Keratinocyte (primary cell): ENCODE measurements at regions not wholly inside any gene's neighbourhood (a gene's known extent, or its start where the extent isn't known, plus 50 kb on each side); places are given as distances from the start of the nearest gene placed in this dataset.

Source experiments
- DNase-seq: peaks from one replicate; pipeline ENCODE4 v3.0.0-alpha.2; 2011; ENCODE audit warnings: low read depth, missing footprints, low spot score
- FAIRE-seq: peaks from 2 replicates; lab custom pipeline; 2011; peaks lifted over from hg19 to GRCh38; lab: Jason Lieb, UNC
- H2AFZ ChIP-seq: 2 replicates; pipeline ENCODE4 v1.6.0; 2012; ENCODE audit warnings: low read length, control low read depth, inconsistent platforms; ENCODE audit not compliant: control insufficient read depth
- H3K27ac ChIP-seq: 2 replicates; pipeline ENCODE4 v1.5.1; 2011; ENCODE audit warnings: low read length; ENCODE audit not compliant: control insufficient read depth, insufficient read depth
- H3K27me3 ChIP-seq: 3 replicates; pipeline ENCODE4 v1.6.0; 2011; ENCODE audit warnings: low read length; ENCODE audit not compliant: control insufficient read depth, insufficient read depth; ENCODE audit errors: extremely low read depth
- H3K36me3 ChIP-seq, 2 experiments: 2 replicates in 1 of 2; 3 replicates in 1 of 2; pipeline ENCODE4 v1.5.1; 2011; ENCODE audit warnings: low read length in 2 of 2, mild to moderate bottlenecking in 1 of 2; ENCODE audit not compliant: control insufficient read depth in 2 of 2, insufficient read depth in 2 of 2; ENCODE audit errors: extremely low read depth in 1 of 2
- H3K4me1 ChIP-seq: 3 replicates; pipeline ENCODE4 v1.5.1; 2011; ENCODE audit warnings: low read length; ENCODE audit not compliant: control insufficient read depth, insufficient read depth; ENCODE audit errors: extremely low read depth
- H3K4me2 ChIP-seq: 3 replicates; pipeline ENCODE4 v1.6.0; 2011; ENCODE audit warnings: low read depth, low read length; ENCODE audit not compliant: control insufficient read depth, insufficient read depth; ENCODE audit errors: extremely low read depth
- H3K4me3 ChIP-seq, 3 experiments: fragments of 200-600 bp in 1 of 3; sonication (generic) in 1 of 3; 2 replicates in 2 of 3; 3 replicates in 1 of 3; pipeline ENCODE4 v1.5.1; 2011 to 2016; ENCODE audit warnings: low read length in 3 of 3, mild to moderate bottlenecking in 3 of 3, control low read depth in 2 of 3, inconsistent platforms in 1 of 3, low read depth in 1 of 3, mixed read lengths in 1 of 3, mixed run types in 1 of 3, moderate library complexity in 1 of 3; ENCODE audit not compliant: control insufficient read depth in 2 of 3, insufficient read depth in 2 of 3; ENCODE audit errors: extremely low read depth in 1 of 3
- H3K79me2 ChIP-seq: 2 replicates; pipeline ENCODE4 v1.6.0; 2012; ENCODE audit warnings: low read length; ENCODE audit not compliant: control insufficient read depth, insufficient read depth
- H3K9ac ChIP-seq: 3 replicates; pipeline ENCODE4 v1.6.0; 2011; ENCODE audit warnings: low read length; ENCODE audit not compliant: control insufficient read depth, insufficient read depth; ENCODE audit errors: extremely low read depth
- H3K9me1 ChIP-seq: 3 replicates; pipeline ENCODE4 v1.6.0; 2011; ENCODE audit warnings: low read length; ENCODE audit not compliant: control insufficient read depth, insufficient read depth; ENCODE audit errors: extremely low read depth
- H3K9me3 ChIP-seq: 2 replicates; pipeline ENCODE4 v1.5.1; 2012; ENCODE audit warnings: low read depth, low read length; ENCODE audit not compliant: control insufficient read depth
- H4K20me1 ChIP-seq: 3 replicates; pipeline ENCODE4 v1.6.0; 2011; ENCODE audit warnings: low read length; ENCODE audit not compliant: control insufficient read depth, insufficient read depth; ENCODE audit errors: extremely low read depth
- CTCF ChIP-seq, 3 experiments: IDR thresholded peaks in 1 of 3; conservative IDR thresholded peaks in 1 of 3; optimal IDR thresholded peaks in 1 of 3; 2 replicates in 2 of 3; 3 replicates in 1 of 3; pipeline versions ENCODE3 to v1.5.1; 2011; ENCODE audit warnings: low read length in 3 of 3, mild to moderate bottlenecking in 3 of 3, moderate library complexity in 2 of 3, control low read depth in 1 of 3, inconsistent platforms in 1 of 3; ENCODE audit not compliant: insufficient read depth in 2 of 3; ENCODE audit errors: extremely low read depth in 1 of 3
- EZH2 ChIP-seq: IDR thresholded peaks from one replicate; pipeline ENCODE4 v1.6.1; 2012; ENCODE audit warnings: inconsistent platforms, mild to moderate bottlenecking, low read length, moderate library complexity
- dilution Hi-C: fragments of 300-500 bp; cut with MboI; formaldehyde crosslinking; loops from one replicate; pipeline ENCODE4 v1.7.0; 2020; ENCODE audit warnings: low sequenced_read_pairs; ENCODE audit not compliant: extremely low pct_ligation_motif_present

DNA sequence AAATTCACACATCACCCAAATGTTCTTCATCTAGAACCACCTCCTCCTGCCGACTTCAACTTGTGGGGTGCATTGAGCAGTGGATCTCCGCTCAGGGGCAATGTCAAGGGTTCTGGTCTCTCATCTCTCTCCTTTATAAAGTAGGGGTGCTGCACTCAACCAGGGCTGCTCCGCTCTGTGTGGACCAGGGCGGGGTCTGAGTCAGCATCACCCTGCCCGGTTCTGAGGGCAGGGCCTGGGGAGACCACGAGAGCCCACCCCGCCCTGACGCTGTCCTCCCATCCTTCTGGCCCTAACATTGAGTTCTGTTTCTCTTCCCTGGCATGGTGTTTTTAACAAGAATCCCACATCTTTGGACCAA is 311.6 kb upstream of the DIO3 start:
- Histone ChIP-seq H3K4me1 (no peaks in the 10 kb centered on the region), H3K79me2 (no peaks in the 10 kb centered on the region), H3K4me3 (no peak overlapping the region), H3K9ac (no peak overlapping the region), H3K27ac (no peak overlapping the region), H3K27me3 (no peaks in the 10 kb centered on the region), H3K9me1 (no peaks in the 10 kb centered on the region), H3K36me3 (no peaks in the 10 kb centered on the region), H2AFZ (no peak overlapping the region), H3K9me3 (peaks cover 21% of the 10 kb centered on the region), H3K4me2 (no peak overlapping the region), H4K20me1 (no peaks in the 10 kb centered on the region)
- dilution Hi-C loops, result no loop called here
- DNase-seq, result no peak
- FAIRE-seq, result no peak
- TF ChIP-seq CTCF (optimal IDR thresholded peaks at IDR 0.05 in 1 of 3, IDR thresholded peaks at IDR 0.05 in 1 of 3, conservative IDR thresholded peaks at IDR 0.05 in 1 of 3; ENCODE audit: extremely low read depth in 1 of 3, insufficient read depth in 2 of 3, low read length in 3 of 3) (no peak), EZH2 (no peak)

- Histone ChIP-seq H3K4me2 (no peak overlapping the region), H3K27me3 (no peaks in the 10 kb centered on the region), H2AFZ (no peak overlapping the region), H3K79me2 (no peaks in the 10 kb centered on the region), H3K27ac (no peak overlapping the region), H4K20me1 (no peaks in the 10 kb centered on the region), H3K9me1 (no peaks in the 10 kb centered on the region), H3K9ac (no peak overlapping the region), H3K9me3 (peaks cover 21% of the 10 kb centered on the region), H3K4me3 (no peak overlapping the region), H3K4me1 (no peaks in the 10 kb centered on the region), H3K36me3 (no peaks in the 10 kb centered on the region)
- dilution Hi-C loops, result no loop called here
- FAIRE-seq (no peak), DNase-seq (no peak)
- TF ChIP-seq CTCF (optimal IDR thresholded peaks at IDR 0.05 in 1 of 3, IDR thresholded peaks at IDR 0.05 in 1 of 3, conservative IDR thresholded peaks at IDR 0.05 in 1 of 3; ENCODE audit: extremely low read depth in 1 of 3, insufficient read depth in 2 of 3, low read length in 3 of 3), result no peak
Measured at GRCh38 chr14:101250336-101250947, 310.9 kb upstream of the DIO3 start.
